Activated T-cell treated with anti-CD3 and anti-CD28 coated beads, Interleukin-2, amount 50 U/mL, for 24 hours (primary cell): ENCODE measurements at regions not wholly inside any gene's neighbourhood (a gene's known extent, or its start where the extent isn't known, plus 50 kb on each side); places are given as distances from the start of the nearest gene placed in this dataset.

ENCODE experiments used
- DNase-seq: peaks from one replicate; pipeline ENCODE4 v3.0.0-alpha.2; 2020
- H3K27ac Mint-ChIP-seq: 2 replicates; pipeline ENCODE4 v1.8.0; 2020; ENCODE audit warnings: mild to moderate bottlenecking, mixed read lengths
- H3K27me3 Mint-ChIP-seq: 2 replicates; pipeline ENCODE4 v1.8.0; 2020; ENCODE audit warnings: mixed read lengths
- H3K36me3 Mint-ChIP-seq: 2 replicates; pipeline ENCODE4 v1.8.0; 2020; ENCODE audit warnings: low read depth, mixed read lengths
- H3K4me1 Mint-ChIP-seq: 2 replicates; pipeline ENCODE4 v1.8.0; 2020; ENCODE audit warnings: low read depth, mixed read lengths
- H3K4me3 Mint-ChIP-seq: 2 replicates; pipeline ENCODE4 v1.8.0; 2020; ENCODE audit warnings: mild to moderate bottlenecking, moderate library complexity, mixed read lengths
- H3K9me3 Mint-ChIP-seq: 2 replicates; pipeline ENCODE4 v1.8.0; 2020; ENCODE audit warnings: mixed read lengths

DNA sequence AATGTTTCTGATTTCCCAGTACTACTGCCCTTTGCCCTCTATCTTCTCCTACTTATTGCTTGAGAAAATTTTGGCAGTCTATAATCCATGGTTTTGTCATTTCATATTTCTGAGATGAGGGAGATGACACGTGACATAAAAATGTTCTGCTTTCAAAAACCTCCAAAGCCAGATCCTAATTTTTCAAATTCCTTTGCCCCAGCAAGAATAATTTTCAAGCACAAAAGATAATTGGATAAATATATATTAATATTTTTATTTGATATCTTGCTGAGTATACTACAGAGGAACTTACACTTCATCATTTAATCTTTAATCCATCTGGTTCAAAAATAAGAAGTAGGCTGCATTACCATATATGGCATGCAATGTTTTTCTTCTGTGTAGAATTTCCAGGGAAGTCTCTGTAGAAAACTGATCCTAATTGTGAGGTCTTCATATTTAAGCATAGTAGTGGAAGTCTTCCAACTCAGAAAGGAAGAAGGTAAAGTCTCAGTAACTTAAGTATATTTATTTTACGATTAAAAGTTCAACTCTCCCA is 1738.8 kb downstream of the EFNA5 start:
- H3K36me3 Mint-ChIP-seq = no peaks in the 10 kb centered on the region
- no peaks in the 10 kb centered on the region for H3K27me3 Mint-ChIP-seq
- no peak for DNase-seq
- no peak overlapping the region for H3K27ac Mint-ChIP-seq
- no peaks in the 10 kb centered on the region for H3K4me1 Mint-ChIP-seq
- no peak overlapping the region for H3K4me3 Mint-ChIP-seq
- peaks cover 8% of the 10 kb centered on the region for H3K9me3 Mint-ChIP-seq

DNA sequence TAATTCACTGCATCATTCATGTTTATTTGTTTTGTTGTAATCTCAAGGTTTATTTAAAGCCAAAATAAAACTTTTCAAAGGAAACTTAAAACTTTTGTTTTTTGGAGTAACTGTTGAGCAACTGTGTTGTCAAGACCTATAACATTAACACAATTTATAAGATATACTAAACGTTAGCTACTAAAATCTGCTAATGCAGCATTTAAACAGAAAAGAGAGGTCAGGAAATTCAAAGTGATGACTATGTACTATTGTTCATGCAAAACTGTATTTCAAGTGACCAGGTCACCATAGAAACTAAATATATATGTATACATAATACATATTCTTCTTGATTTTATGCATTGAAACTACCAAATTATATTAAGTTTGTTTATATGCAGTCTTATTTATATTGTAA is 1740.9 kb downstream of the EFNA5 start:
- no peaks in the 10 kb centered on the region for H3K4me1 Mint-ChIP-seq
- peaks cover 8% of the 10 kb centered on the region for H3K9me3 Mint-ChIP-seq
- no peaks in the 10 kb centered on the region for H3K27me3 Mint-ChIP-seq
- no peak overlapping the region for H3K4me3 Mint-ChIP-seq
- no peak overlapping the region for H3K27ac Mint-ChIP-seq
- H3K36me3 Mint-ChIP-seq = no peaks in the 10 kb centered on the region
- no peak for DNase-seq

DNA sequence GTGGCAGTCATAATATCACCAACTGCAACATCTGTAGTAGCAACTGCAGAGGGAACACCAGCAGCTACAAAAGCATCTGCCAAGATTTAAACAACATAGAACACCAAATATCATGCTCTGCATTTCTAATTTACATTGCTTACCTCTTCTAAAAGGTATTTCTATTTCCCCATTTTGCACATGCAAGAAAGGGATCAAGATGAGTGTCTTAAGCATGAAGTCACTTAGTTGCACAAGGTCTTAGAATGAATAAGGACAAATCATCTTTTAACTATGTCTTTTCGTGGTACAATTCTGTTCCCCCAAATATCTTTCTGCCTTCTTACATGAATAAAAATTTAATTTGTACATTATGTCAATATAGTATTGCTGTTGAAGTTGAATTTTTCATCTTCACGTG is 1746.4 kb downstream of the EFNA5 start:
- Mint-ChIP-seq H3K27me3 (no peaks in the 10 kb centered on the region), H3K4me3 (no peak overlapping the region), H3K27ac (no peak overlapping the region), H3K36me3 (no peaks in the 10 kb centered on the region), H3K9me3 (peaks cover 3% of the 10 kb centered on the region), H3K4me1 (no peaks in the 10 kb centered on the region)
- DNase-seq = no peak

DNA sequence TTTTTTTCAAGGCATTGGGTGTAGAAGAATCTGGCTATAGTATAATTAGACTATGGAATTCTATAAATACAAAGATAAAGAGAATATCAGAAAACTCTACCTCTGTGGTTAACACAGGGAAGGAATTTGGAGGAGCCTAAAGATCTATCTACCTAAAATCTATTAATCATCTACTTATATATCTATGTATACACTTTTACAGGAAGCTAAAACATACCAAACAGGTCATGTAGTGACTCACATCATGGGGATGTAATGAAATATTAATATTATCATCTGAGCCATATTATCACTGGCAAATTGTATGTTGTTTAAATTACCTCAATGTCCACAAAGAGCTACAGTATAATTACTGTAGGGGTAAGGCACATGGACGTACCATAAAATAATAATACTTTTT is 1748.2 kb downstream of the EFNA5 start:
- no peaks in the 10 kb centered on the region for H3K4me1 Mint-ChIP-seq
- no peaks in the 10 kb centered on the region for H3K36me3 Mint-ChIP-seq
- H3K27me3 Mint-ChIP-seq = no peaks in the 10 kb centered on the region
- peaks cover 8% of the 10 kb centered on the region for H3K9me3 Mint-ChIP-seq
- H3K27ac Mint-ChIP-seq = no peak overlapping the region
- DNase-seq = no peak
- no peak overlapping the region for H3K4me3 Mint-ChIP-seq

DNA sequence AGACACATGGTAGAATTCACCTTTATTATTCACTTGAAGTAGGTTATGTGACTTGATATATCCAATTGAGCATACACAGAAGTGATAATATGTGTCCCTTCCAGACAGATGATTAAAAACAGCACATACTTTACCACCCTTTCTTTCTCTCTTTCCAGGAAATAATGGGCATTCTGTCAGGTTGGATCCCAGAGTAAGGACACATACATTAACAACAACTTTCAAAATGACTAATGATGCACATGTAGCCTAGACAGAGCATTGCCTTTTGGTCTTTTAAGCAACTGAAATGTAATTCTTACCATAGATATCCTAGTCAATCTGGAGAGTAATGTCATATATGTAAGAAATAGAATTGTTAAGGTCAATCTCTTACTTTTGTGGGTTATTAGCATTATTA is 1748.7 kb downstream of the EFNA5 start:
- Mint-ChIP-seq H3K27ac (no peak overlapping the region), H3K4me3 (no peak overlapping the region), H3K9me3 (peaks cover 8% of the 10 kb centered on the region), H3K4me1 (no peaks in the 10 kb centered on the region), H3K36me3 (no peaks in the 10 kb centered on the region), H3K27me3 (no peaks in the 10 kb centered on the region)
- DNase-seq = no peak

DNA sequence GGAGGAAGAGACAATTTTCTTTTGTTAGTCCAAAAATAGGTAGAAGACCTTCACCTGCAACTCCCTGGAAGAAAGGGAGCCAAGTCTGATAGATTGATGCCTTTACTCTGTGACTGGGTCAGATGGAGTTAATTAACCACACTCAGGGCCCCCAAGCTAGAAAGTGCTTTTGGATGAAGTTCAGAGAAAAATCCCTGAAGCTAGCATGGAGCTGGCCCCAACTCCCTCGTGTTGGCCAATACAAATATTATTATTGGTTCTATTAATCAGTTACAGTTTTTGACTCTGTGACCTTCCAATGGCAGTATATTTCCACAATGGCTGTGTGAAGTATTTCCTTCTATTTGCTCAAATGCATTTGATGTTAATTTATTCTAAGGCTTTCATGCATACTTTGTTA is 1753.5 kb downstream of the EFNA5 start:
- Mint-ChIP-seq H3K4me3 (no peak overlapping the region), H3K27ac (no peak overlapping the region), H3K4me1 (no peaks in the 10 kb centered on the region), H3K27me3 (no peaks in the 10 kb centered on the region), H3K36me3 (no peaks in the 10 kb centered on the region), H3K9me3 (peaks cover 10% of the 10 kb centered on the region)
- DNase-seq = no peak

DNA sequence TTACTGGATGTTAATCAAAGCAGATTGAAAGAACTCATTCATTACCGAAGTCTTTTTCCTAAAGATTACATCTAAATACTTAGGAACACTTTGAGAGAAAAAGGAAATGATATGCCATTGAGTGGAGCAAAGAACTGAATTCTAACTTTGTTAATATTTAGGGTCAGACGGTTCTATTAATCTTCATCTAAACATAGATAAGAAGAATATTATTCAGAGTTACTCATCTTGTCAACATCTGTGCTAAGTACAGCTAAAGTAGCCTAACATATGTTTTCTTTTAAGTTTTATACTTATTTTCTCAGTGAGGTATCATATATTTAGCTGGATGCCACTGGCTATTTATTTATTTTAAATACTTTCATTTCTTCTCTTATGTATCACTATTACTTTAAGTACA is 1763.7 kb downstream of the EFNA5 start:
- Mint-ChIP-seq H3K27me3 (no peaks in the 10 kb centered on the region), H3K4me3 (no peak overlapping the region), H3K9me3 (peaks cover 3% of the 10 kb centered on the region), H3K27ac (no peak overlapping the region), H3K36me3 (no peaks in the 10 kb centered on the region), H3K4me1 (no peaks in the 10 kb centered on the region)
- no peak for DNase-seq

DNA sequence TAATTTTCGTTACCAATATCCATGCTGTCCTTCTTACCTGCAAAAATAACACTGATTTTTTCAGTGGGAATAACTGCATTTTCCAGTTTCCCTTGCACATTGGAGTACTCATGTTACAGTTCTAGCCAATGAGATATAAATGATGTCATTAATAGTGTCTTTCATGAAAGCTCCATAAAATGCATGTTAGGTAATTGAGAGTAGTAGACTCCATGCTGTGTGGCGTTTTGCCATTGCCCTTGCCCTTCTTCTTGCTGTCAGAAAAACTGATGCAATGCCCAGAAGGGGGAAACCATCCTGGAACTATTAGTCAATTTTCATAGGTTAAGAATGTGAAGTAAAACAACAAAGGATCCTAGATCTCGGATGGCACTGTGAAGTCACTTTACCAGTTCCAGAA is 1765.3 kb downstream of the EFNA5 start:
- H3K4me3 Mint-ChIP-seq = no peak overlapping the region
- H3K36me3 Mint-ChIP-seq = no peaks in the 10 kb centered on the region
- H3K4me1 Mint-ChIP-seq = no peaks in the 10 kb centered on the region
- H3K27ac Mint-ChIP-seq = no peak overlapping the region
- no peaks in the 10 kb centered on the region for H3K9me3 Mint-ChIP-seq
- DNase-seq = no peak
- no peaks in the 10 kb centered on the region for H3K27me3 Mint-ChIP-seq

DNA sequence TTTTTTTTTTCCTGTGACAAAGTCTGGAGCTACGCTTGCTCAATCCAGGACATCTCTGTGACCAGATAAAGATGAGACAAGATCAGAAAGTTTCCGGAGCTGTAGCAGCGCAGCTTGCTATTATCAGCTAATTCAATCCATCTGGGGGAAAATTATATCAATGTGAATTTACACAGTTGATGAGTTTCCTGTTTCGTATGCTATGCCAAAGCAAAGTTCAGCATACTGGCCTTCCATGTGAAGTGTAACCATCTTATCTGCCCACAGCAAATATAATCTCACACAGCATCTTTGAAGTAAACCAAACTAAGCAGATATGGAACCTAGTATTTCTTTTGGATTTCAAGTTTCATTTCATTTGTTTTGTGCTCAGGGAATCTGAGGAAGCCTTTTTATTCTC is 1767.7 kb downstream of the EFNA5 start:
- Mint-ChIP-seq H3K27ac (no peak overlapping the region), H3K4me3 (no peak overlapping the region), H3K9me3 (peaks cover 2% of the 10 kb centered on the region), H3K36me3 (no peaks in the 10 kb centered on the region), H3K4me1 (no peaks in the 10 kb centered on the region), H3K27me3 (no peaks in the 10 kb centered on the region)
- DNase-seq = no peak

DNA sequence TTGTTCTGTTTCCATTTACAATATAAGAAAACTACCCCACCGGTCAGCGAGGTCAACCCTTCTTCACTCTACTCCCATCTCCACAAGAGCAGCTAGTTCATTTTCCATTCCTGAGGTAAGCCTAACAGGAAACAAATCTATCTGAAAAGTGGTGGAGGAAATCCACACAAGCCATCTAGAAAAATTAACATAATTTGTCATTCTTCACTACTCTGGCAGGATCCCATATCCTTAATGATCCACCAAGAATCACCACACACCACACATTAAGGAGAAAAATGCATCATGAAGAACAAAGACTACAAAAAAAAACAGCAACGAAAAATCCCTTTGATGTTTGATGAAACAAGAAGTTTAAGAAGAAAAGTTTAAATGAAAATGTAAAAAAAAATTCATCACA is 1771.0 kb downstream of the EFNA5 start:
- H3K27me3 Mint-ChIP-seq = no peaks in the 10 kb centered on the region
- no peak overlapping the region for H3K27ac Mint-ChIP-seq
- no peaks in the 10 kb centered on the region for H3K36me3 Mint-ChIP-seq
- H3K9me3 Mint-ChIP-seq = peaks cover 2% of the 10 kb centered on the region
- no peak for DNase-seq
- H3K4me3 Mint-ChIP-seq = no peak overlapping the region
- H3K4me1 Mint-ChIP-seq = no peaks in the 10 kb centered on the region

DNA sequence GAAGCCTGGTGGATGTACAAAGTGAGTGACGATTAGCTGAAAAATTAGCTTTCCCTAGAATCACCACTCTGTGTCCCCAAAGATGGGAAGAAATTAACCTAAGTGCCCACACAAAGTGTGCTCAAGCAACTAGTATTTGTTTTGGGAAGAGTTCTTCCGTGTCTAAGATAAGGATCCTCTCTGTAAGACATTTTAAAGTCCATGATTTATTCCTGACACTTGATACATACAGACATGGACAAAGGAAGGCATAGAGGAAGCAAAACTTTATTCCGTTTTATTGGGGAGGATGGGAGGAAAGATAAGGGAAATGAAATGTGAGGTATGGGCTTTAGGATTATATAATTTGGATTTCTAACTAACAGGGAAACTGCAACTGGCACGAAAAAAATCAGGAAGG is 1772.6 kb downstream of the EFNA5 start:
- no peak overlapping the region for H3K27ac Mint-ChIP-seq
- no peak overlapping the region for H3K4me3 Mint-ChIP-seq
- H3K36me3 Mint-ChIP-seq = no peaks in the 10 kb centered on the region
- no peaks in the 10 kb centered on the region for H3K4me1 Mint-ChIP-seq
- peaks cover 2% of the 10 kb centered on the region for H3K9me3 Mint-ChIP-seq
- DNase-seq = no peak
- H3K27me3 Mint-ChIP-seq = no peaks in the 10 kb centered on the region

DNA sequence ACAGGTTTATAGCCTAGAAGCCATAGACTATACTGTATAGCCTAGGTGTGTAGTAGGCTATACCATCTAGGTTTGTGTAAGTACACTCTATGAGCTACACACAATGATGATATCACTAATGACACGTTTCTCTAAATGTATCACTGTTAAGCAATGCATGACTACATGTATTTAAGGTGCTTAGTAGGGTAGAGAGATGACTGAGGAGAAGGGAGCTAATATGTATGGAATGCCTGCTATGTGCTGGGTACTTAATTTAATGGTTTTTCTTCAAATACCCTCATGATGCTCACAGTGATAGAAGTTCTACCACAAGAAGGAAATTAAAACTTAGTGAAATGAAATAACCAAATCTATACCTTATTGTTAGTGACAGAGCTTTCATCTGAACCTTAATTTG is 1785.5 kb downstream of the EFNA5 start:
- H3K4me1 Mint-ChIP-seq = no peaks in the 10 kb centered on the region
- no peak overlapping the region for H3K4me3 Mint-ChIP-seq
- no peak overlapping the region for H3K27ac Mint-ChIP-seq
- H3K9me3 Mint-ChIP-seq = peaks cover 8% of the 10 kb centered on the region
- H3K27me3 Mint-ChIP-seq = no peaks in the 10 kb centered on the region
- DNase-seq = no peak
- H3K36me3 Mint-ChIP-seq = no peaks in the 10 kb centered on the region

DNA sequence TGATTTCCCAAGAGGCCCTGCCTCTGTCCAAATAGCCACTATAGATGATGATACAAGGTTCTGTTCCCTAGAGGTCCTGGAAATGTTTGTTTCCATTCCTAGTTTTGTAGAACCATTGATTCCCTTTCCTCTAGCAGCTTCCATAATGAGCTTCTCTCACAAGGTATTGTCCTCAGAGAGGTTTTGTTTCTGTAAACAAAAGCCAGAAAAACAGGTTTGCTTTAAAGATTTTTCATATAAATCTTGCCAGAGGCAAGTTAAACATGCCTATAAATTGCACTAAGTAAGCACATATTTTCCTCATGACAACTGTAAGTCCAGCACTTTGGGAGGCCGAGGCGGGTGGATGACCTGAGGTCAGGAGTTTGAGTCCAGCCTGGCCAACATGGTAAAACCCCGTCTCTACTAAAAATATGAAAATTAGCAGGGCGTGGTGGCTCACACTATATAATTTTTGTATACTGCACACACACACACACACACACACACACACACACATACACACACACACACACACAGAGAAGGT is 1787.7 kb downstream of the EFNA5 start:
- H3K27me3 Mint-ChIP-seq = no peaks in the 10 kb centered on the region
- no peaks in the 10 kb centered on the region for H3K36me3 Mint-ChIP-seq
- H3K27ac Mint-ChIP-seq = no peak overlapping the region
- no peak overlapping the region for H3K4me3 Mint-ChIP-seq
- H3K4me1 Mint-ChIP-seq = no peaks in the 10 kb centered on the region
- peaks cover 8% of the 10 kb centered on the region for H3K9me3 Mint-ChIP-seq
- DNase-seq = no peak

DNA sequence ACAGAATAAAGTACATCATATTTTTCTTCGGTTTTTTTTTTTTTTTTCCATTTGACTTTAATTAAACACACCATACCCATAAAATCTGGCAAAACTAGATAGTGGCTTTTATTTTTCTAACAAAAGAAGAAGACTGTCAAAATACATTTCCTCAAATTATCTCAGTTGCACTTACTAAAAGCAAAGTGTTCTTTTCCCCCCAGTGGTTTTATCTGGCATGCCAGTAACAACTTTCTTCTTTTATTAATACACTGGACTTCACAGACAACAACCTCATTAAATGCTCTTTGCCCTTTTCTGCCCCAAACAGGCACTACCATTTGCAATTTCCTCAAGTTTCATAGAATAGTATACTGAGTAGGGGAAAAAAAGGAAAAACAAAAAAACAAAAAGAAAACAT is 1792.3 kb downstream of the EFNA5 start:
- Mint-ChIP-seq H3K27me3 (no peaks in the 10 kb centered on the region), H3K36me3 (no peaks in the 10 kb centered on the region), H3K4me1 (no peaks in the 10 kb centered on the region), H3K9me3 (peaks cover 6% of the 10 kb centered on the region), H3K4me3 (no peak overlapping the region), H3K27ac (no peak overlapping the region)
- no peak for DNase-seq

DNA sequence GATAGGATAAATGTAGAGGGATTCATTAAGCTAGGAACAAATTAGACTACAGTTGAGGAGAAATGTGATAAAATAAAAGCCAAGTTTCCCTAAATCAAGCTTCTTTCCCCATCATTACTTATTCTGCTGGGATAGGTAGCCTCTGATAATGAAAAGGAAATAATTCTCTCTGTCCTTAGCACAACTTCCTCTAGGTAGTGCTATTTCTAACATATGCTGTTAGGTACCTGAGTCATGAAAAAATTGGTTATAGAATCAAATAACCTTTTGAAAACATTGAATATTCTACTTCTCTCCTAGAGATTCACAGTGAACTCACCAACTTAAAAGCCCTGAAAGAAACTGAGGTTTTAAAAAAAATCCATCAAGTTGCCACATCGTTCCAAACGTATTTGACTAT is 1793.1 kb downstream of the EFNA5 start:
- no peak overlapping the region for H3K27ac Mint-ChIP-seq
- H3K4me1 Mint-ChIP-seq = no peaks in the 10 kb centered on the region
- no peak for DNase-seq
- H3K9me3 Mint-ChIP-seq = peaks cover 10% of the 10 kb centered on the region
- H3K36me3 Mint-ChIP-seq = no peaks in the 10 kb centered on the region
- no peak overlapping the region for H3K4me3 Mint-ChIP-seq
- no peaks in the 10 kb centered on the region for H3K27me3 Mint-ChIP-seq

DNA sequence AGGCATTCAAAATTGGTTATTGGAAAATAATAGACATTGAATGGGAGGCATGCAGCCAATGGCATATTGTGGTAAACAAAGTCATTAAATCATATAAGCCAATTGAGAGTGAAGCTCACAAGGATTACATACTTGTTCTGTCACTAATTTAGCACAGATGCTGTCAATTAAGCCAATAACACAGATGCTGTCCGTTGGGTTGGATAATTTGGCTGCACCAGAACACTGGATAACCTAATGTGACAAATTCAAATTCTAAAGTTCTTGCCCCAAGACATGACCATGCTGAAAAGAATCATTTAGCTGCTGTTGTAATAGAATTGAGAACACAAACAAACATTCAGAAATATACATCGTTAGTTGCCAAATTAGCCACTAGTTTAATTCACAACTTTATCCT is 1796.4 kb downstream of the EFNA5 start:
- Mint-ChIP-seq H3K4me1 (no peaks in the 10 kb centered on the region), H3K4me3 (no peak overlapping the region), H3K27ac (no peak overlapping the region), H3K9me3 (peaks cover 11% of the 10 kb centered on the region), H3K36me3 (no peaks in the 10 kb centered on the region), H3K27me3 (no peaks in the 10 kb centered on the region)
- DNase-seq = no peak
